Right lobe of liver (tissue), 6 donors: ENCODE measurements at regions not wholly inside any gene's neighbourhood (a gene's known extent, or its start where the extent isn't known, plus 50 kb on each side); places are given as distances from the start of the nearest gene placed in this dataset.
A peak's percentile ranks its signal among the peaks of the same experiment; 100 is the strongest.

Source experiments
- ATAC-seq, 4 donors: fragments of 200-7000 bp; cut with Tn5 transposase; one replicate each; pipeline ENCODE4 v1.9.1; 2020; ENCODE audit warnings: mild to moderate bottlenecking in 4 of 4, moderate library complexity in 4 of 4
- DNase-seq, 3 donors: peaks; one replicate each; pipeline ENCODE4 v3.0.0-alpha.2; 2020
- H3K27ac ChIP-seq, 3 donors: fragments of 200-600 bp; one replicate each; pipeline ENCODE4 v1.8.0; 2022
- H3K27me3 ChIP-seq, 2 donors: fragments of 200-600 bp; one replicate each; pipeline ENCODE4 v1.8.0; 2022
- H3K36me3 ChIP-seq, 4 donors: fragments of 200-600 bp; sonication (generic) in 1 of 4; one replicate each; pipeline versions ENCODE4 v1.5.1 to v1.8.0; 2017 to 2022; ENCODE audit warnings: control low read depth in 1 of 4
- H3K4me1 ChIP-seq, 4 donors: fragments of 200-600 bp; sonication (generic) in 1 of 4; one replicate each; pipeline versions ENCODE4 v1.5.1 to v1.8.0; 2017 to 2022; ENCODE audit warnings: control low read depth in 1 of 4
- H3K4me3 ChIP-seq, 3 donors: fragments of 200-600 bp; one replicate each; pipeline ENCODE4 v1.8.0; 2022
- H3K9me3 ChIP-seq, 4 donors: fragments of 200-600 bp; sonication (generic) in 1 of 4; one replicate each; pipeline versions ENCODE4 v1.5.1 to v1.8.0; 2017 to 2022; ENCODE audit warnings: control low read depth in 1 of 4
- CTCF ChIP-seq, 4 donors: fragments of 200-600 bp in 3 of 4; fragments of 450-650 bp in 1 of 4; IDR thresholded peaks; one replicate each; pipeline versions ENCODE4 v1.5.1 to v1.8.0; 2016 to 2022; ENCODE audit warnings: antibody characterized with exemption in 4 of 4, mild to moderate bottlenecking in 2 of 4
- POLR2A ChIP-seq: fragments of 450-650 bp; IDR thresholded peaks from one replicate; pipeline ENCODE4 v1.6.1; 2017; ENCODE audit warnings: antibody characterized with exemption, mild to moderate bottlenecking
- WGBS: methylation state at CpG from one replicate; pipeline ENCODE4 v1.1.6; 2018; ENCODE audit warnings: low coverage, low lambda C conversion rate; ENCODE audit not compliant: insufficient coverage; ENCODE audit errors: missing lambda C conversion rate; 5-methylcytosine and 5-hydroxymethylcytosine counted together
- intact Hi-C, 2 donors: fragments of 100-400 bp; cut with DNase I; formaldehyde crosslinking; loops; one replicate each; pipeline versions ENCODE4 v1.11.2 to v1.14.1; 2022
- donor health status: DM: no; HTN: yes; CAD: no.
- donor health status: DM: no; HTN: no; CAD: no.
- donor health status: DM: no; HTN: no; CAD: no.
- donor health status: DM: no; HTN: yes; CAD: no.
- donor health status: DM: no; HTN: yes; CAD: no.

- H3K36me3 ChIP-seq, result no peaks in the 10 kb centered on the region
- no peak overlapping the region for H3K27ac ChIP-seq
- H3K4me1 ChIP-seq, result peaks cover 0 to 6% (median 3%) of the 10 kb centered on the region in 4 donors
- no peaks in the 10 kb centered on the region for H3K27me3 ChIP-seq
- no peaks in the 10 kb centered on the region for H3K9me3 ChIP-seq
- ATAC-seq (no peak), DNase-seq (no peak)
- no peak for TF ChIP-seq CTCF (IDR thresholded peaks at IDR 0.05)
- no peak for TF ChIP-seq POLR2A
- no peak overlapping the region for H3K4me3 ChIP-seq
- intact Hi-C loops, result no loop called here
Observed at GRCh38 chr13:33717775-33718174, 100.2 kb upstream of the RFC3 start.

GRCh38 chr13:33721724-33722123, 96.2 kb upstream of the RFC3 start:
- no peak for DNase-seq
- intact Hi-C loops, result loop anchor here in 1 of 2 donors (10.0 kb wide), 1 partner anchor 177 kb away; no protein-coding TSS in a partner anchor
- no peaks in the 10 kb centered on the region for H3K9me3 ChIP-seq
- H3K27ac ChIP-seq, result no peak overlapping the region
- WGBS, result 48% methylated on average over 1 of the region's 1 CpG
- TF ChIP-seq POLR2A (no peak), CTCF (IDR thresholded peaks at IDR 0.05) (no peak)
- ATAC-seq, result no peak
- no peaks in the 10 kb centered on the region for H3K36me3 ChIP-seq
- H3K27me3 ChIP-seq, result no peaks in the 10 kb centered on the region
- no peak overlapping the region for H3K4me3 ChIP-seq
- H3K4me1 ChIP-seq, result peaks cover 0 to 15% (median 8%) of the 10 kb centered on the region in 4 donors

- intact Hi-C loops, result loop anchor here in 1 of 2 donors (10.0 kb wide), 1 partner anchor 178 kb away; no protein-coding TSS in a partner anchor
- no peaks in the 10 kb centered on the region for H3K27me3 ChIP-seq
- peak overlapping the region; percentile 12 to 54 (median 24) for H3K27ac ChIP-seq
- no peak overlapping the region for H3K4me3 ChIP-seq
- no peaks in the 10 kb centered on the region for H3K9me3 ChIP-seq
- TF ChIP-seq POLR2A (no peak), CTCF (IDR thresholded peaks at IDR 0.05) (no peak)
- 17% methylated on average over 3 of the region's 3 CpGs for WGBS
- DNase-seq (no peak), ATAC-seq (peak in 2 of 4 donors; percentile 12 to 17)
- H3K4me1 ChIP-seq, result peaks cover 0 to 15% (median 8%) of the 10 kb centered on the region in 4 donors
- H3K36me3 ChIP-seq, result no peaks in the 10 kb centered on the region
Observed at GRCh38 chr13:33722216-33722915, 95.6 kb upstream of the RFC3 start.

GRCh38 chr13:33723365-33723764, 94.6 kb upstream of the RFC3 start:
- no peak for TF ChIP-seq CTCF (IDR thresholded peaks at IDR 0.05)
- no peak for TF ChIP-seq POLR2A
- Histone ChIP-seq H3K9me3 (no peaks in the 10 kb centered on the region), H3K27ac (peak overlapping the region; percentile 24 to 54 (median 51)), H3K4me3 (no peak overlapping the region), H3K4me1 (peaks cover 0 to 21% (median 8%) of the 10 kb centered on the region in 4 donors), H3K27me3 (no peaks in the 10 kb centered on the region), H3K36me3 (no peaks in the 10 kb centered on the region)
- no peak for DNase-seq
- intact Hi-C loops, result loop anchor here in 1 of 2 donors (10.0 kb wide), 1 partner anchor 179 kb away; no protein-coding TSS in a partner anchor
- peak; percentile 65 to 83 (median 74) for ATAC-seq
